GM12872 (cell line): ENCODE measurements at regions not wholly inside any gene's neighbourhood (a gene's known extent, or its start where the extent isn't known, plus 50 kb on each side); places are given as distances from the start of the nearest gene placed in this dataset.

Experiments
- CTCF ChIP-seq: IDR thresholded peaks from 3 replicates; pipeline ENCODE4 v1.5.1; 2011; ENCODE audit warnings: low read depth, mild to moderate bottlenecking, low read length, moderate library complexity; ENCODE audit not compliant: insufficient read depth

GRCh38 chr9:95609426-95609825 lies 92.7 kb upstream of the PTCH1 start:
- no peak for TF ChIP-seq CTCF

- TF ChIP-seq CTCF: no peak
These were observed 91.6 kb upstream of the PTCH1 start for GRCh38 chr9:95608341-95608740.

GRCh38 chr9:95607507-95607906 lies 90.7 kb upstream of the PTCH1 start:
- TF ChIP-seq CTCF: no peak

- no peak for TF ChIP-seq CTCF
These were observed 89.9 kb upstream of the PTCH1 start for GRCh38 chr9:95606489-95607350.

GRCh38 chr9:95605816-95606488 lies 89.2 kb upstream of the PTCH1 start:
- no peak for TF ChIP-seq CTCF

GRCh38 chr9:95605101-95605500 lies 88.3 kb upstream of the PTCH1 start:
- TF ChIP-seq CTCF: no peak

- no peak for TF ChIP-seq CTCF
These were observed 81.5 kb upstream of the PTCH1 start for GRCh38 chr9:95598236-95598635.
